OCI-LY3 (cell line): ENCODE measurements at regions not wholly inside any gene's neighbourhood (a gene's known extent, or its start where the extent isn't known, plus 50 kb on each side); places are given as distances from the start of the nearest gene placed in this dataset.

ENCODE experiments used
- EZH2phosphoT487 ChIP-seq: fragments of 200-600 bp; shearing (Covaris generic); IDR thresholded peaks from 2 replicates; pipeline ENCODE4 v1.6.1; 2018; ENCODE audit warnings: antibody characterized with exemption, mixed run types, low read depth
- TF ChIP-seq, protein P1 (sequence below): fragments of 200-600, 300-600 bp; sonication (generic); IDR thresholded peaks from 2 replicates; pipeline ENCODE4 v1.5.1; 2014; ENCODE audit warnings: antibody characterized with exemption, low read length, low read depth

DNA sequence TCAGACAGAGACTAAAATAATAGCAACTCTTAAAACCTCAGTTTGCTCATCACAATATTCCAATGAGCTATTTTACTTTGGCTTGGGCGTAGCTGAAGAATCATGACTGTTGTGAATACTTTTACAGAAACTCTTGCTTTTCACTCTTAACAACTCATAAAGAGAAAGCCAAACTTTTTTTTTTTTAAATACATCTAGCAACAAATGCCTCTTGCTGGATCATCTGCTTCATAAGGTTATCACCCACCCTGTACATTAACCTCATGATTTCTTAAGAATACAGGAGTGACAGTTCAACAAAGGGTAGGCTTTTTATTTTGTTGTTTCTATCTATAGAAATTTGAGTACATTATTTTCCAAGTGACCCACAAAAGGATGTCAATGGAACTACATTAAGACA is 307.4 kb upstream of the DDHD1 start:
- TF ChIP-seq, protein P1, sequence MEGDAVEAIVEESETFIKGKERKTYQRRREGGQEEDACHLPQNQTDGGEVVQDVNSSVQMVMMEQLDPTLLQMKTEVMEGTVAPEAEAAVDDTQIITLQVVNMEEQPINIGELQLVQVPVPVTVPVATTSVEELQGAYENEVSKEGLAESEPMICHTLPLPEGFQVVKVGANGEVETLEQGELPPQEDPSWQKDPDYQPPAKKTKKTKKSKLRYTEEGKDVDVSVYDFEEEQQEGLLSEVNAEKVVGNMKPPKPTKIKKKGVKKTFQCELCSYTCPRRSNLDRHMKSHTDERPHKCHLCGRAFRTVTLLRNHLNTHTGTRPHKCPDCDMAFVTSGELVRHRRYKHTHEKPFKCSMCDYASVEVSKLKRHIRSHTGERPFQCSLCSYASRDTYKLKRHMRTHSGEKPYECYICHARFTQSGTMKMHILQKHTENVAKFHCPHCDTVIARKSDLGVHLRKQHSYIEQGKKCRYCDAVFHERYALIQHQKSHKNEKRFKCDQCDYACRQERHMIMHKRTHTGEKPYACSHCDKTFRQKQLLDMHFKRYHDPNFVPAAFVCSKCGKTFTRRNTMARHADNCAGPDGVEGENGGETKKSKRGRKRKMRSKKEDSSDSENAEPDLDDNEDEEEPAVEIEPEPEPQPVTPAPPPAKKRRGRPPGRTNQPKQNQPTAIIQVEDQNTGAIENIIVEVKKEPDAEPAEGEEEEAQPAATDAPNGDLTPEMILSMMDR = no peak
- no peak for TF ChIP-seq EZH2phosphoT487
